ENCODE measurements at regions not wholly inside any gene's neighbourhood (a gene's known extent, or its start where the extent isn't known, plus 50 kb on each side); places are given as distances from the start of the nearest gene placed in this dataset.

- no peak overlapping the region for H3K4me3 ChIP-seq
- no peak for TF ChIP-seq Cebpa-rat (IDR thresholded peaks at IDR 0.05)
- H3K4me1 ChIP-seq, result peaks cover 11% of the 10 kb centered on the region
- H3K27ac ChIP-seq, result no peak overlapping the region
- H3K9ac ChIP-seq, result no peak overlapping the region
- no peaks in the 10 kb centered on the region for H3K9me3 ChIP-seq
- H3K36me3 ChIP-seq, result no peaks in the 10 kb centered on the region
- H4K20me1 ChIP-seq, result no peaks in the 10 kb centered on the region
- H3K4me2 ChIP-seq, result no peak overlapping the region
- H3K27me3 ChIP-seq, result peaks cover 17% of the 10 kb centered on the region; the same call in 1 of the 2 replicates
These were observed 80.3 kb upstream of the FBRSL1 start for GRCh38 chr12:132409495-132410295.

- no peaks in the 10 kb centered on the region for H4K20me1 ChIP-seq
- no peak overlapping the region for H3K27ac ChIP-seq
- no peak overlapping the region for H3K9ac ChIP-seq
- peaks cover 6% of the 10 kb centered on the region for H3K4me1 ChIP-seq
- no peaks in the 10 kb centered on the region for H3K9me3 ChIP-seq
- H3K36me3 ChIP-seq, result no peaks in the 10 kb centered on the region
- TF ChIP-seq Cebpa-rat (IDR thresholded peaks at IDR 0.05), result no peak
- H3K4me3 ChIP-seq, result no peak overlapping the region
- H3K4me2 ChIP-seq, result no peak overlapping the region
- peaks cover 25% of the 10 kb centered on the region for H3K27me3 ChIP-seq
These were observed 79.5 kb upstream of the GALNT9 start for GRCh38 chr12:132408626-132409494.

- Histone ChIP-seq H3K27me3 (peaks cover 33% of the 10 kb centered on the region), H3K4me1 (0 out of 2 replicates have a peak, but pooled peaks cover 3% of the 10 kb centered on the region), H3K4me2 (no peak overlapping the region), H4K20me1 (no peaks in the 10 kb centered on the region), H3K9ac (no peak overlapping the region), H3K36me3 (no peaks in the 10 kb centered on the region), H3K4me3 (no peak overlapping the region), H3K27ac (no peak overlapping the region), H3K9me3 (no peaks in the 10 kb centered on the region)
- no peak for TF ChIP-seq Cebpa-rat (IDR thresholded peaks at IDR 0.05)
These were observed 78.6 kb upstream of the GALNT9 start for GRCh38 chr12:132407992-132408391.

GRCh38 chr12:132407451-132407961, 78.1 kb upstream of the GALNT9 start:
- no peaks in the 10 kb centered on the region for H4K20me1 ChIP-seq
- no peaks in the 10 kb centered on the region for H3K36me3 ChIP-seq
- 0 out of 2 replicates have a peak, but pooled peaks cover 3% of the 10 kb centered on the region for H3K4me1 ChIP-seq
- H3K4me3 ChIP-seq, result no peak overlapping the region
- H3K4me2 ChIP-seq, result no peak overlapping the region
- no peak overlapping the region for H3K9ac ChIP-seq
- no peaks in the 10 kb centered on the region for H3K9me3 ChIP-seq
- no peak for TF ChIP-seq Cebpa-rat (IDR thresholded peaks at IDR 0.05)
- H3K27ac ChIP-seq, result no peak overlapping the region
- peaks cover 38% of the 10 kb centered on the region for H3K27me3 ChIP-seq

- Histone ChIP-seq H3K27me3 (peaks cover 41% of the 10 kb centered on the region), H3K9ac (no peak overlapping the region), H3K4me3 (no peak overlapping the region), H3K4me1 (0 out of 2 replicates have a peak, but pooled peaks cover 3% of the 10 kb centered on the region), H3K27ac (no peak overlapping the region), H3K4me2 (no peak overlapping the region), H3K36me3 (no peaks in the 10 kb centered on the region), H4K20me1 (no peaks in the 10 kb centered on the region), H3K9me3 (no peaks in the 10 kb centered on the region)
- TF ChIP-seq Cebpa-rat (IDR thresholded peaks at IDR 0.05), result no peak
These were observed 77.4 kb upstream of the GALNT9 start for GRCh38 chr12:132406493-132407450.

- Histone ChIP-seq H3K4me3 (no peak overlapping the region), H3K27me3 (peaks cover 45% of the 10 kb centered on the region), H3K9ac (no peak overlapping the region)
These were observed 76.4 kb upstream of the GALNT9 start for GRCh38 chr12:132405742-132406251.

GRCh38 chr12:132404951-132405741, 75.8 kb upstream of the GALNT9 start:
- no peaks in the 10 kb centered on the region for H3K9me3 ChIP-seq
- 0 out of 2 replicates have a peak, but pooled peaks cover 3% of the 10 kb centered on the region for H3K4me1 ChIP-seq
- TF ChIP-seq Cebpa-rat (IDR thresholded peaks at IDR 0.05), result no peak
- H4K20me1 ChIP-seq, result no peaks in the 10 kb centered on the region
- no peak overlapping the region for H3K27ac ChIP-seq
- H3K9ac ChIP-seq, result no peak overlapping the region
- H3K4me3 ChIP-seq, result no peak overlapping the region
- peaks cover 51% of the 10 kb centered on the region for H3K27me3 ChIP-seq
- H3K36me3 ChIP-seq, result no peaks in the 10 kb centered on the region
- no peak overlapping the region for H3K4me2 ChIP-seq

More at GRCh38 chr12:132405742-132406251, 76.4 kb upstream of the GALNT9 start:
- Histone ChIP-seq H3K9me3 (no peaks in the 10 kb centered on the region), H3K36me3 (no peaks in the 10 kb centered on the region), H4K20me1 (no peaks in the 10 kb centered on the region), H3K4me1 (0 out of 2 replicates have a peak, but pooled peaks cover 3% of the 10 kb centered on the region), H3K27ac (no peak overlapping the region), H3K4me2 (no peak overlapping the region)
- no peak for TF ChIP-seq Cebpa-rat (IDR thresholded peaks at IDR 0.05)

GRCh38 chr12:132404435-132404855, 75.1 kb upstream of the GALNT9 start:
- TF ChIP-seq Cebpa-rat (IDR thresholded peaks at IDR 0.05), result no peak
- Histone ChIP-seq H3K9ac (no peak overlapping the region), H4K20me1 (no peaks in the 10 kb centered on the region), H3K4me2 (no peak overlapping the region), H3K27ac (no peak overlapping the region), H3K4me1 (0 out of 2 replicates have a peak, but pooled peaks cover 3% of the 10 kb centered on the region), H3K9me3 (no peaks in the 10 kb centered on the region), H3K27me3 (peaks cover 58% of the 10 kb centered on the region), H3K36me3 (no peaks in the 10 kb centered on the region), H3K4me3 (no peak overlapping the region)

All from BLaER1 (cell line).